ENCODE measurements at regions not wholly inside any gene's neighbourhood (a gene's known extent, or its start where the extent isn't known, plus 50 kb on each side); places are given as distances from the start of the nearest gene placed in this dataset.
"Not testable (repeated sequence)": the region's sequence is repeated elsewhere in the genome, so short reads cannot be mapped to it uniquely, and the experiment has no call there.

DNA sequence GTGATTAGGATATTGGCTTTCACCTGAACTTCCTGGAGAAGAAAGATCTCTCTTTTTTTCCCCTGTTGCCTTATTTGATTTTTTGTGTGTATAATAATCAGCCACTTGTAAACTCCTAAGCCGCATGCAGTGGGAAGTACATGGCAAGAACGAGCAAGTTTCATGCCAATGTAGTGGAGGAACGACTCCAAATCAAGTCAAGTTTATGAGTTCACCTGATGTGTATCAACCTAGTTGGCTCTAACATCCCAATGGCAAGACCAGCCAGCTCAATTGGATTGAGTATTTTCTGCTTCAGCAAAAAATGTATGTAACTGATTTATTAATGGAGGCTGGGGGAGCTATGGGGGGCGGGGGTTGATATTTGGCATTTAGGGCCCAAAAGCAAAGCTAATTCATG lies 65.5 kb upstream of the LYZL1 start:
- H3K27me3 ChIP-seq = no peaks in the 10 kb centered on the region
- DNase-seq = no peak
- no peak overlapping the region for H3K4me3 ChIP-seq (ENCODE audit: low read depth, low read length)
- no peaks in the 10 kb centered on the region for H3K4me1 ChIP-seq
- H3K9me3 ChIP-seq = no peaks in the 10 kb centered on the region
- no peaks in the 10 kb centered on the region for H3K36me3 ChIP-seq
- TF ChIP-seq, protein P1, sequence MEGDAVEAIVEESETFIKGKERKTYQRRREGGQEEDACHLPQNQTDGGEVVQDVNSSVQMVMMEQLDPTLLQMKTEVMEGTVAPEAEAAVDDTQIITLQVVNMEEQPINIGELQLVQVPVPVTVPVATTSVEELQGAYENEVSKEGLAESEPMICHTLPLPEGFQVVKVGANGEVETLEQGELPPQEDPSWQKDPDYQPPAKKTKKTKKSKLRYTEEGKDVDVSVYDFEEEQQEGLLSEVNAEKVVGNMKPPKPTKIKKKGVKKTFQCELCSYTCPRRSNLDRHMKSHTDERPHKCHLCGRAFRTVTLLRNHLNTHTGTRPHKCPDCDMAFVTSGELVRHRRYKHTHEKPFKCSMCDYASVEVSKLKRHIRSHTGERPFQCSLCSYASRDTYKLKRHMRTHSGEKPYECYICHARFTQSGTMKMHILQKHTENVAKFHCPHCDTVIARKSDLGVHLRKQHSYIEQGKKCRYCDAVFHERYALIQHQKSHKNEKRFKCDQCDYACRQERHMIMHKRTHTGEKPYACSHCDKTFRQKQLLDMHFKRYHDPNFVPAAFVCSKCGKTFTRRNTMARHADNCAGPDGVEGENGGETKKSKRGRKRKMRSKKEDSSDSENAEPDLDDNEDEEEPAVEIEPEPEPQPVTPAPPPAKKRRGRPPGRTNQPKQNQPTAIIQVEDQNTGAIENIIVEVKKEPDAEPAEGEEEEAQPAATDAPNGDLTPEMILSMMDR (IDR thresholded peaks at IDR 0.05; ENCODE audit: low read depth, low read length) = no peak

DNA sequence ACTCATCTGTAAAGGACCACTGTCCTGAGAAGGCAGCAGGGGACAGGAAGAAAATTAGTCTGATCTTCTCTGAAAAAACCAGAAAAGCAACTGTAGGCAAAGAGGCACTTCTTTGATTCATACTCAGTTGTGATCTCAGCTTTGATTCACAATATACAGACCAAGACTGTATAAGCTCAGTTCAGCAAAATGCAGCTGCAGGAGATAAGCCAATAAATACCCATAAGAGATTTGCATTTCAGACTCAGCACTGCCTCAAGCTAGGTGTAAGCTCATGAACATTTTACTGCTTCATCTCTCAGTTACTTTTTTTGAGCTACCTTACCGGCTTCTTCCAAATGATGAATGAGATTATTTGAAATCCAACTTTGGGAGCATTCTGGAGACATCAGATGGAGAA lies 64.2 kb upstream of the LYZL1 start:
- H3K36me3 ChIP-seq = no peaks in the 10 kb centered on the region
- H3K9me3 ChIP-seq = no peaks in the 10 kb centered on the region
- H3K4me3 ChIP-seq (ENCODE audit: low read depth, low read length) = no peak overlapping the region
- no peak for DNase-seq
- TF ChIP-seq, protein P1 (IDR thresholded peaks at IDR 0.05; ENCODE audit: low read depth, low read length) = no peak
- H3K4me1 ChIP-seq = no peaks in the 10 kb centered on the region
- H3K27me3 ChIP-seq = no peaks in the 10 kb centered on the region

DNA sequence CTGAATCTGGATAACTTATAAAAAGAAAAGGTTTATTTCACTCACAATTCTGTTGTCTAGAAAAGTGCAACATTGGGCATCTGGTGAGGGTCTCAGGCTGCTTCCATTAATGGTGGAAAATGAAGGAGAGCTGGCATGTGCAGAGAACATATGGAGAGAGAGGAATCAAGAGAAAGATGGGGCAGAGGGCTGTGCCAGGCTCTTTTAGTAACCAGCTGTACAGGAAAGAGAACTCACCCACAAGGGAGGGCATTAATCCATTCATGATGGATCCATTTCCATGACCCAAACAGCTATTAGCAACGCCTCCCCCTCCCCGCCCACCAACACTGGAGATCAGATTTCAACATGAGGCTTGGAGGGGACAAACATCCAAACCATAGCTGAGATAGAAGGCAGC lies 61.7 kb upstream of the LYZL1 start:
- H3K27me3 ChIP-seq = no peaks in the 10 kb centered on the region
- H3K36me3 ChIP-seq = no peaks in the 10 kb centered on the region
- no peaks in the 10 kb centered on the region for H3K9me3 ChIP-seq
- no peak overlapping the region for H3K4me3 ChIP-seq (ENCODE audit: low read depth, low read length)
- no peaks in the 10 kb centered on the region for H3K4me1 ChIP-seq
- DNase-seq = no peak
- TF ChIP-seq, protein P1 (IDR thresholded peaks at IDR 0.05; ENCODE audit: low read depth, low read length) = no peak

DNA sequence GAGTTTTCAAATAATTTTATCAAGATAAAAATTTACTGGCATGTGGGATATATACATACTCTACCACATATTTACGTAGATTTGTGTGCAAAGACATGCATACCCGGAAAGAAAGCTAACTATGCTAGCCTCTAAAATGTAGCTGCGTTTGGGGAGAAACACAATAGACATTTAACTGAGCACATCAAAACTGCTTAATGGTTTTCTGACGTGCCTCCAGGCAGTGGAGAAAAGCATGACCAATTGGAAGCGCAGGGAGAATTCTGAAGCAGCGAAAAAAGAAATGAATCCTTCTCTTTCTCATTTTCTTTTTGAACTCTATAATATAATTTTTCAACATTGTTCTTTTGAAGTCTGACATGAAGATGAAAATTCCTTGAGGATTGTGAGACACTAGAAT lies 60.3 kb upstream of the LYZL1 start:
- TF ChIP-seq, protein P1 (IDR thresholded peaks at IDR 0.05; ENCODE audit: low read depth, low read length) = no peak
- no peak for DNase-seq

DNA sequence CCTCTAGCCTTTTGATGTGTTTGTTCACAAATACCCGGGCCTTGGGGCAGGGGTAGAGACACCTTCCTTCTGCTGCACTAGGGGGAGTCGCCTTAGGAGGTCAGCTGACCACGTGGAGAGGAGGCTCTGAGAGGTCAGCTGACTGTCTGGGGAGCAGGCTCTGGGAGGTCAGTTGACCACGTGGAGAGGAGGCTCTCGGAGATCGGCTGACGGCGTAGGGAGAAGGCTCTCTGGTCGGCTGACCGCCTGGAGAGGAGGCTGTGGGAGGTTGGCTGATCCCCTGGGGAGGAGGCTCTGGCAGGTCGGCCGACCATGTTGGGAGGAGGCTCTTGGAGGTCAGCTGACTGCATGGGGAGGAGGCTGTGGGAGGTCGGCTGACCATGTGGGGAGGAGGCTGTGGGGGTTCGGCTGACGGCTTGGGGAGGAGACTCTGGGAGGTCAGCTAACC lies 59.6 kb upstream of the LYZL1 start:
- Histone ChIP-seq H3K4me1 (no peaks in the 10 kb centered on the region), H3K36me3 (no peaks in the 10 kb centered on the region), H3K27me3 (no peaks in the 10 kb centered on the region), H3K9me3 (no peaks in the 10 kb centered on the region), H3K4me3 (ENCODE audit: low read depth, low read length) (no peak overlapping the region)
- TF ChIP-seq, protein P1 (IDR thresholded peaks at IDR 0.05; ENCODE audit: low read depth, low read length) = no peak
- DNase-seq = no peak

More for the DNA sequence above, 60.3 kb upstream of the LYZL1 start:
- Histone ChIP-seq H3K27me3 (no peaks in the 10 kb centered on the region), H3K4me1 (no peaks in the 10 kb centered on the region), H3K4me3 (ENCODE audit: low read depth, low read length) (no peak overlapping the region), H3K9me3 (no peaks in the 10 kb centered on the region), H3K36me3 (no peaks in the 10 kb centered on the region)

DNA sequence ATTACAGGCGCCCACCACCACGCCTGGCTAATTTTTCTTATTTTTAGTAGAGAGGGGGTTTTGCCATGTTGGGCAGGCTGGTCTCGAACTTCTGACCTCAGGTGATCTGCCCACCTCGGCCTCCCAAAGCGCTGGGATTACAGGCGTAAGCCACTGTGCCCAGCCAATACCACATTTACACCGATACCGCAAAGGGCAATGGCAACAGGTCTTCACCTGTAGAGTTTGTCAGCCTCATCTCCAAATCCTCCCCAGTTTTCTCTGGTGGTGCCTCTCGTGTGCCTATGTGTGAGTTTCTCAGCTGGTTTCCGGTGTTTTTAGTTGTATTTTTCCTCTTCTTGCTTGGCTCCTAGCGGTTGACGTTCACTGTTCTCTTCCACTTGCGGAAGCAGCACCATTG lies 52.0 kb upstream of the LYZL1 start:
- not testable (repeated sequence) for DNase-seq, H3K9me3 ChIP-seq

DNA sequence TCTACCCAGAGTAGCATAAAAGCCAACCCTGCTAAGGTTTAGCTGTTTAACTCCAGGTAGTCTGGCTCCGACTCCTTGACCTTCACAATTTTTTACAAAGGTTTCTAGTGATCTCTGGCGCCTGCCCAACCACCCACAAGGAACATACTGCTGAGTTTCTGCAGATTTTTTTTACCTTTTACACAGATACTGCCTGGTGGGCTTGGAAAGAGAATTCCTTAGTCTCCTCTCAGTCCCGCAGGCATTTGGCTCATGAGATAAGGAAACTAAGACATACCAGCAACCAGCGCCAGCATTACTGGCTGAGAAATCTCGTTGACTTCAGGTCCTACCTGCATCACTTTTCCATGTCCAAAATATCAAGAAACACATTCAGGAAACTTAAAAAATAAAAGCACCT lies 51.1 kb upstream of the LYZL1 start:
- DNase-seq = no peak
- Histone ChIP-seq H3K27me3 (no peaks in the 10 kb centered on the region), H3K4me1 (peaks cover 6% of the 10 kb centered on the region; the same call in 1 of the 2 replicates), H3K4me3 (ENCODE audit: low read depth, low read length) (no peak overlapping the region), H3K9me3 (no peaks in the 10 kb centered on the region; the same call in 1 of the 2 replicates), H3K36me3 (no peaks in the 10 kb centered on the region)
- TF ChIP-seq, protein P1 (IDR thresholded peaks at IDR 0.05; ENCODE audit: low read depth, low read length) = no peak

More for the DNA sequence above, 52.0 kb upstream of the LYZL1 start:
- H3K4me3 ChIP-seq (ENCODE audit: low read depth, low read length); H3K4me1 ChIP-seq; H3K36me3 ChIP-seq; H3K27me3 ChIP-seq: not testable (repeated sequence)

Data from BE2C (cell line).